ENCODE measurements at regions not wholly inside any gene's neighbourhood (a gene's known extent, or its start where the extent isn't known, plus 50 kb on each side); places are given as distances from the start of the nearest gene placed in this dataset.

DNA sequence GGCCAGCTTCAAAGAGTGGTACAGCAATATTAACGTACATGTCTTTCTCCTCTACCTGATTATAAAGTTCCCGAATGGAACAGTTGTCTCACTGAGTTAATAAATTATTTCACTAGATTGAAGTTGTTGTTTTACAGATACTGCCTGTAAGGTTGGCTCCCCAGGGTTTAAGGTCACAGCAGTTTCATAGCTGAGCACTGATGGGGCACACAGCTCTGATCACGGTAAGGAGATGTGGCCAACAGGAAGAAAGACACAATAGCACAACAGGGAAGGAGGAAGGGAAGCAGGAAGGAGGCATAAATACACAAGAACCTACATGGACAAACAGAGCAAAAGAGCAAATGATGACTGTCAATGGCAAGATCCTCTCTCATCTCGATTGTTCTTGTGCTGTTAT, 215.6 kb downstream of the WNT5A start:
- H3K27me3 ChIP-seq (ENCODE audit: insufficient read depth, low read length), result no peaks in the 10 kb centered on the region
- H3K36me3 ChIP-seq (ENCODE audit: insufficient read depth, low read length), result no peaks in the 10 kb centered on the region
- H3K4me1 ChIP-seq (ENCODE audit: insufficient read depth, low read length, severe bottlenecking), result no peaks in the 10 kb centered on the region
- H3K4me2 ChIP-seq (ENCODE audit: low read length), result no peak overlapping the region
- H3K9me3 ChIP-seq (ENCODE audit: low read length), result no peaks in the 10 kb centered on the region
- H3K9ac ChIP-seq (ENCODE audit: low read length), result no peak overlapping the region
- no peak overlapping the region for H3K27ac ChIP-seq (ENCODE audit: low read depth, low read length, poor library complexity, severe bottlenecking)
- TF ChIP-seq, protein P1, sequence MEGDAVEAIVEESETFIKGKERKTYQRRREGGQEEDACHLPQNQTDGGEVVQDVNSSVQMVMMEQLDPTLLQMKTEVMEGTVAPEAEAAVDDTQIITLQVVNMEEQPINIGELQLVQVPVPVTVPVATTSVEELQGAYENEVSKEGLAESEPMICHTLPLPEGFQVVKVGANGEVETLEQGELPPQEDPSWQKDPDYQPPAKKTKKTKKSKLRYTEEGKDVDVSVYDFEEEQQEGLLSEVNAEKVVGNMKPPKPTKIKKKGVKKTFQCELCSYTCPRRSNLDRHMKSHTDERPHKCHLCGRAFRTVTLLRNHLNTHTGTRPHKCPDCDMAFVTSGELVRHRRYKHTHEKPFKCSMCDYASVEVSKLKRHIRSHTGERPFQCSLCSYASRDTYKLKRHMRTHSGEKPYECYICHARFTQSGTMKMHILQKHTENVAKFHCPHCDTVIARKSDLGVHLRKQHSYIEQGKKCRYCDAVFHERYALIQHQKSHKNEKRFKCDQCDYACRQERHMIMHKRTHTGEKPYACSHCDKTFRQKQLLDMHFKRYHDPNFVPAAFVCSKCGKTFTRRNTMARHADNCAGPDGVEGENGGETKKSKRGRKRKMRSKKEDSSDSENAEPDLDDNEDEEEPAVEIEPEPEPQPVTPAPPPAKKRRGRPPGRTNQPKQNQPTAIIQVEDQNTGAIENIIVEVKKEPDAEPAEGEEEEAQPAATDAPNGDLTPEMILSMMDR (IDR thresholded peaks at IDR 0.05; ENCODE audit: low read length), result no peak
- no peak for TF ChIP-seq EZH2 (IDR thresholded peaks at IDR 0.05; ENCODE audit: borderline replicate concordance, low read length)
- H2AFZ ChIP-seq (ENCODE audit: low read length), result no peak overlapping the region
- H3K4me3 ChIP-seq (ENCODE audit: low read depth, low read length, poor library complexity, severe bottlenecking), result no peak overlapping the region
- H3F3A ChIP-seq (ENCODE audit: insufficient read depth, low read length), result no peaks in the 10 kb centered on the region
- H3K79me2 ChIP-seq (ENCODE audit: insufficient read depth, low read length), result no peaks in the 10 kb centered on the region
- H4K20me1 ChIP-seq (ENCODE audit: insufficient read depth, low read length), result no peaks in the 10 kb centered on the region
- no peaks in the 10 kb centered on the region for H3K9me2 ChIP-seq (ENCODE audit: low read depth, low read length)

DNA sequence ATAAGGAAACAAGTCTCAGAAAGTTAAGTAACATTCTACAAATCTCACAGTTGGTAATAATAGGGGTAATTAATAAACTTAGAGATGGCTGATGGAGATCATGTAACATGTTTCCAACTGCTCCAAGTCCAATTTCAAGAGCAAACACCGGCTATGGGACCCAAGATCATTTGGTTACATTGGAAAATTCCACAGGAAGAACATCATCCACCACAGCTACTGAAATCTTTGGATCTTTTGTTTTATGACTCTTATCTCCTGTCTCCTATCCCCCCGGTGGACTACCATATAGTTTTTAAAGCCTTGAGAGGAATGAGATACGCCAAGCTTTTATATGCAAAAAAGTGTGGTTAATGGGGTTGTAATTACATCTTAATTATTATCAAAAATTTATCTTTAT, 216.1 kb downstream of the WNT5A start:
- no peaks in the 10 kb centered on the region for H3K4me1 ChIP-seq (ENCODE audit: insufficient read depth, low read length, severe bottlenecking)
- H3K4me2 ChIP-seq (ENCODE audit: low read length), result no peak overlapping the region
- H3K9me3 ChIP-seq (ENCODE audit: low read length), result no peaks in the 10 kb centered on the region

DNA sequence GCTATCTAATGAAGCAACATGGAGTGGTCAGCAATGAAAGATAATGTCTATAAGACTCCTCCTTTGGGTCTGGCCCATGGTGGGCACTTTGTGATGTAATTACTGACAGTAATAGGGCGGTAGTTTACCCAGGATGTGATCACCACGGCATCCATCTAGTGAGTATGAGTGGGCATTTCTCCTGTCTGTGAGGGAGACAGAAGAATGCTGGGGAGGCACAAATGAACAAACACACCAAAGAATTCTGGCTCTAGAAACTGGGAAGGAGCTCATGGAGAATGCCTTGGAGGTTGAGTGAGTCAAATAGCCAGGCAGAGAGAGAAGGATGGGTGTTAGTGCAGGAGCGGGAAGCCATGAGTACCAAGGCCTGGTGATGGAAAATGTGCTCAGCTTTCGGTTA, 217.5 kb downstream of the WNT5A start:
- Histone ChIP-seq H3K4me1 (ENCODE audit: insufficient read depth, low read length, severe bottlenecking) (no peaks in the 10 kb centered on the region), H4K20me1 (ENCODE audit: insufficient read depth, low read length) (no peaks in the 10 kb centered on the region), H3K4me2 (ENCODE audit: low read length) (no peak overlapping the region), H3F3A (ENCODE audit: insufficient read depth, low read length) (no peaks in the 10 kb centered on the region), H2AFZ (ENCODE audit: low read length) (no peak overlapping the region), H3K27me3 (ENCODE audit: insufficient read depth, low read length) (no peaks in the 10 kb centered on the region), H3K9me3 (ENCODE audit: low read length) (no peaks in the 10 kb centered on the region), H3K27ac (ENCODE audit: low read depth, low read length, poor library complexity, severe bottlenecking) (no peak overlapping the region), H3K9me2 (ENCODE audit: low read depth, low read length) (no peaks in the 10 kb centered on the region), H3K36me3 (ENCODE audit: insufficient read depth, low read length) (no peaks in the 10 kb centered on the region), H3K9ac (ENCODE audit: low read length) (no peak overlapping the region), H3K4me3 (ENCODE audit: low read depth, low read length, poor library complexity, severe bottlenecking) (no peak overlapping the region), H3K79me2 (ENCODE audit: insufficient read depth, low read length) (no peaks in the 10 kb centered on the region)
- no peak for TF ChIP-seq EZH2 (IDR thresholded peaks at IDR 0.05; ENCODE audit: borderline replicate concordance, low read length)
- TF ChIP-seq, protein P1 (IDR thresholded peaks at IDR 0.05; ENCODE audit: low read length), result no peak

More for the DNA sequence above, 216.1 kb downstream of the WNT5A start:
- no peak overlapping the region for H2AFZ ChIP-seq (ENCODE audit: low read length)
- no peaks in the 10 kb centered on the region for H3F3A ChIP-seq (ENCODE audit: insufficient read depth, low read length)
- no peaks in the 10 kb centered on the region for H3K36me3 ChIP-seq (ENCODE audit: insufficient read depth, low read length)
- no peaks in the 10 kb centered on the region for H4K20me1 ChIP-seq (ENCODE audit: insufficient read depth, low read length)
- H3K9ac ChIP-seq (ENCODE audit: low read length), result no peak overlapping the region
- no peak overlapping the region for H3K27ac ChIP-seq (ENCODE audit: low read depth, low read length, poor library complexity, severe bottlenecking)
- no peaks in the 10 kb centered on the region for H3K27me3 ChIP-seq (ENCODE audit: insufficient read depth, low read length)
- H3K79me2 ChIP-seq (ENCODE audit: insufficient read depth, low read length), result no peaks in the 10 kb centered on the region
- H3K4me3 ChIP-seq (ENCODE audit: low read depth, low read length, poor library complexity, severe bottlenecking), result no peak overlapping the region
- TF ChIP-seq EZH2 (IDR thresholded peaks at IDR 0.05; ENCODE audit: borderline replicate concordance, low read length), result no peak
- TF ChIP-seq, protein P1 (IDR thresholded peaks at IDR 0.05; ENCODE audit: low read length), result no peak
- no peaks in the 10 kb centered on the region for H3K9me2 ChIP-seq (ENCODE audit: low read depth, low read length)

All from OCI-LY1 (cell line).